ENCODE measurements at regions not wholly inside any gene's neighbourhood (a gene's known extent, or its start where the extent isn't known, plus 50 kb on each side); places are given as distances from the start of the nearest gene placed in this dataset.

DNA sequence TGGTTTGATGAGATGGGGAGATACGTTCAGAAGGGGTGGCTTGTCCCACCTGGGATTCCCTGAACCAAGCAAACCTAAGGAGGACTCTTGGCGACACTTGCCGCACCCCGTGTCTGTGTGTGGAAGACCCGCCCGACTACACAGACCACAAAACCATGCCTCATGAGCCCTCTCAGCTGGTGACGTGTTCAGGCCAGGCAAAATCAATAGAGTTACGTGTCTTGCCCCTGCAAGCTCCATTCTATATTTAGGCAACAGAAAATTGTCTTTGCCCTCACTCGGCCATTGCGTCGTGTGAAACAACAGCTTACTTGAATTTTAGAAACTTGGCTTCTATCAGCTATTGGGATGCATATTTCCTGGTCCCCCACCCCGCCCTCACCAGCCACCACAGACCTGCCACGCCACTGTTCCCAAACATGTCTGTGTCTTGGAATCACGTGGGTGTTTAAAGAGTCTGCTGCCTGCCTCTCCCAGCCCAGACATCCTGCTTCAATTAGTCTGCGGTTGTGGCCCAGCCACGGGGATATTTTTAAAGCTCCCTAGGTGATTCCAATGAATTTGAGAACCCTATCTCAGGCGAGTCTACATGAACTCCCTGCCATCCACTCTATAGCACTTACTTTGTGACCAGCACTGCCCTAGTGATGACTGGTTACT is 279.2 kb upstream of the EXOC2 start:
- POLR2A ChIA-PET = no interaction called here
- CTCF ChIA-PET = interaction anchor here (1.3 kb wide), 1 partner anchor 14 kb away, joined by 5 read pairs; no protein-coding TSS in a partner anchor
- no peak for DNase-seq
- Histone ChIP-seq H3K79me2 (ENCODE audit: insufficient read depth) (no peaks in the 10 kb centered on the region), H3K27ac (ENCODE audit: low read depth in 2 of 2, low read length in 1 of 2) (no peak overlapping the region), H3K27me3 (ENCODE audit: insufficient read depth) (peaks cover 20% of the 10 kb centered on the region), H4K20me1 (ENCODE audit: insufficient read depth) (no peaks in the 10 kb centered on the region), H3K9me2 (no peaks in the 10 kb centered on the region), H3F3A (replicated peaks; ENCODE audit: insufficient read depth) (no peaks in the 10 kb centered on the region), H3K4me1 (ENCODE audit: control insufficient read depth in 1 of 2, insufficient read depth in 2 of 2, low read depth in 1 of 2, low read length in 1 of 2) (no peaks in the 10 kb centered on the region), H2AFZ (ENCODE audit: low read depth) (no peak overlapping the region), H3K4me2 (no peak overlapping the region), H3K9me3 (no peaks in the 10 kb centered on the region), H3K36me3 (replicated peaks in 1 of 2; ENCODE audit: control insufficient read depth in 1 of 2, insufficient read depth in 2 of 2, low read length in 1 of 2) (no peaks in the 10 kb centered on the region), H3K9ac (no peak overlapping the region), H3K4me3 (ENCODE audit: low read depth in 2 of 2, low read length in 1 of 2) (no peak overlapping the region)
- no peak for TF ChIP-seq FOSL2 (IDR thresholded peaks at IDR 0.05; ENCODE audit: borderline replicate concordance, low read depth)
- no peak for TF ChIP-seq JUND (IDR thresholded peaks at IDR 0.05)
- no peak for TF ChIP-seq RAD21 (IDR thresholded peaks at IDR 0.05; ENCODE audit: low read length)
- WGBS (ENCODE audit: low lambda C conversion rate) = 6% methylated on average over 16 of the region's 17 CpGs

DNA sequence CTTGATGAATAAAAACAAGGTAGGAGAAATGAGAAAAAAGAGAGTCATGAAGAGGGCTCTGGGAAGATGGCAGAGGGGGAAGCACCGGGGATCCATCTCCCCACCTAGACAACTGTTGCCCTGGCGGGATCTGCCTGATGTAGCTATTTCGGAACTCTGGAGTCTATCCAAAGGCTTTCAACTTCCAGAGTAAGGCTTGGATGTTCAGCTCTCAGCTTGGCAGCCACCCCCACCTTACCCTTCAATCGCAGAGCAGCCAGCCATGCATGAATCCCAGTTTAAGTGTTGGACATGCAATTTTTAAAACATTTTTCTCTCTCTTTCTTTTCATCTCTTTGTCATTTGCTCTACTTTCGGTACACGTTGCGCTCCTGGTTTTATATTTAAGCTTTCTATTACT is 275.9 kb upstream of the EXOC2 start:
- Histone ChIP-seq H3K4me2 (no peak overlapping the region), H3K79me2 (ENCODE audit: insufficient read depth) (no peaks in the 10 kb centered on the region), H4K20me1 (ENCODE audit: insufficient read depth) (no peaks in the 10 kb centered on the region), H3K36me3 (replicated peaks in 1 of 2; ENCODE audit: control insufficient read depth in 1 of 2, insufficient read depth in 2 of 2, low read length in 1 of 2) (no peaks in the 10 kb centered on the region), H2AFZ (ENCODE audit: low read depth) (no peak overlapping the region), H3K27ac (ENCODE audit: low read depth in 2 of 2, low read length in 1 of 2) (no peak overlapping the region), H3K27me3 (ENCODE audit: insufficient read depth) (peaks cover 34% of the 10 kb centered on the region), H3K9me3 (no peaks in the 10 kb centered on the region), H3K4me1 (ENCODE audit: control insufficient read depth in 1 of 2, insufficient read depth in 2 of 2, low read depth in 1 of 2, low read length in 1 of 2) (no peaks in the 10 kb centered on the region), H3F3A (replicated peaks; ENCODE audit: insufficient read depth) (no peaks in the 10 kb centered on the region), H3K4me3 (ENCODE audit: low read depth in 2 of 2, low read length in 1 of 2) (no peak overlapping the region), H3K9me2 (no peaks in the 10 kb centered on the region), H3K9ac (no peak overlapping the region)
- no peak for TF ChIP-seq GABPA (IDR thresholded peaks at IDR 0.05; ENCODE audit: low read depth)
- TF ChIP-seq NFIC (IDR thresholded peaks at IDR 0.05; ENCODE audit: borderline replicate concordance) = no peak
- TF ChIP-seq, protein P1, sequence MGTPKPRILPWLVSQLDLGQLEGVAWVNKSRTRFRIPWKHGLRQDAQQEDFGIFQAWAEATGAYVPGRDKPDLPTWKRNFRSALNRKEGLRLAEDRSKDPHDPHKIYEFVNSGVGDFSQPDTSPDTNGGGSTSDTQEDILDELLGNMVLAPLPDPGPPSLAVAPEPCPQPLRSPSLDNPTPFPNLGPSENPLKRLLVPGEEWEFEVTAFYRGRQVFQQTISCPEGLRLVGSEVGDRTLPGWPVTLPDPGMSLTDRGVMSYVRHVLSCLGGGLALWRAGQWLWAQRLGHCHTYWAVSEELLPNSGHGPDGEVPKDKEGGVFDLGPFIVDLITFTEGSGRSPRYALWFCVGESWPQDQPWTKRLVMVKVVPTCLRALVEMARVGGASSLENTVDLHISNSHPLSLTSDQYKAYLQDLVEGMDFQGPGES (IDR thresholded peaks at IDR 0.05; ENCODE audit: low read depth, low read length) = no peak
- TF ChIP-seq RAD21 (IDR thresholded peaks at IDR 0.05; ENCODE audit: low read length) = no peak
- TF ChIP-seq RCOR1 (IDR thresholded peaks at IDR 0.05; ENCODE audit: low read length) = no peak
- no peak for TF ChIP-seq MEF2A (IDR thresholded peaks at IDR 0.05; ENCODE audit: borderline replicate concordance, low read depth)
- no peak for DNase-seq
- CTCF ChIA-PET = no interaction called here
- 9% methylated on average over 7 of the region's 7 CpGs for WGBS (ENCODE audit: low lambda C conversion rate)
- POLR2A ChIA-PET = no interaction called here

DNA sequence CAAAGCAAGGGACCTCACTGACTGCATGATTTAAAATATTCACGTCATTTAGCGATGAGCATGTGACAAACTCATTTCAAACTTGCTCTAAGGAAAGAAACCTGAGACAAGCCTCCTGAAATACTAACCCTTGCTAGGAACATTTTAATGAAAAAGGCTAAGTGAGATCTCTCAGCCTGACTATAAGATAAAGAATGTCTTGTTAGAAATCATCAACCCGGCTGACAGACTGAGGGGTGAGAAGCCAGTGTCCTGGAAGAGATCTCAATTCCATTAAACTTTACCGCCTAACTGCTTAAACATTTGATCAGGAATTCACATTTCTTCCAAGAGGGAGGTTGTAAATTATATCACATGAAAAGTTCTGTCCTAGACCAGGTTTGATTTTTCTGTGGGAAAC is 274.8 kb upstream of the EXOC2 start:
- DNase-seq = no peak
- H3K27ac ChIP-seq (ENCODE audit: low read depth in 2 of 2, low read length in 1 of 2) = no peak overlapping the region
- ChIA-PET CTCF (no interaction called here), POLR2A (no interaction called here)
- peaks cover 42% of the 10 kb centered on the region for H3K27me3 ChIP-seq (ENCODE audit: insufficient read depth)
- H4K20me1 ChIP-seq (ENCODE audit: insufficient read depth) = no peaks in the 10 kb centered on the region
- H3K79me2 ChIP-seq (ENCODE audit: insufficient read depth) = no peaks in the 10 kb centered on the region
- no peak overlapping the region for H3K9ac ChIP-seq
- H2AFZ ChIP-seq (ENCODE audit: low read depth) = no peak overlapping the region
- H3F3A ChIP-seq (replicated peaks; ENCODE audit: insufficient read depth) = no peaks in the 10 kb centered on the region
- WGBS (ENCODE audit: low lambda C conversion rate) = 8% methylated on average over 4 of the region's 4 CpGs
- H3K4me1 ChIP-seq (ENCODE audit: control insufficient read depth in 1 of 2, insufficient read depth in 2 of 2, low read depth in 1 of 2, low read length in 1 of 2) = no peaks in the 10 kb centered on the region
- H3K9me3 ChIP-seq = no peaks in the 10 kb centered on the region
- no peak overlapping the region for H3K4me3 ChIP-seq (ENCODE audit: low read depth in 2 of 2, low read length in 1 of 2)
- no peak overlapping the region for H3K4me2 ChIP-seq
- H3K36me3 ChIP-seq (replicated peaks in 1 of 2; ENCODE audit: control insufficient read depth in 1 of 2, insufficient read depth in 2 of 2, low read length in 1 of 2) = no peaks in the 10 kb centered on the region
- H3K9me2 ChIP-seq = no peaks in the 10 kb centered on the region
- TF ChIP-seq MXI1 (IDR thresholded peaks at IDR 0.05; ENCODE audit: low read depth, low read length) (no peak), NFIC (IDR thresholded peaks at IDR 0.05; ENCODE audit: borderline replicate concordance) (no peak), RCOR1 (IDR thresholded peaks at IDR 0.05; ENCODE audit: low read length) (no peak), TCF12 (IDR thresholded peaks at IDR 0.05) (no peak), GATA2 (CRISPR knock-in tag; IDR thresholded peaks at IDR 0.05) (no peak), NRF1 (IDR thresholded peaks at IDR 0.05; ENCODE audit: low read depth, low read length) (no peak), ELF1 (IDR thresholded peaks at IDR 0.05) (no peak), POLR2AphosphoS5 (IDR thresholded peaks at IDR 0.05; ENCODE audit: low read depth, low read length) (no peak), RXRA (IDR thresholded peaks at IDR 0.05; ENCODE audit: borderline replicate concordance, low read depth) (no peak), TAF1 (IDR thresholded peaks at IDR 0.05; ENCODE audit: borderline replicate concordance, low read depth, low read length) (no peak)
- TF ChIP-seq, protein P2, sequence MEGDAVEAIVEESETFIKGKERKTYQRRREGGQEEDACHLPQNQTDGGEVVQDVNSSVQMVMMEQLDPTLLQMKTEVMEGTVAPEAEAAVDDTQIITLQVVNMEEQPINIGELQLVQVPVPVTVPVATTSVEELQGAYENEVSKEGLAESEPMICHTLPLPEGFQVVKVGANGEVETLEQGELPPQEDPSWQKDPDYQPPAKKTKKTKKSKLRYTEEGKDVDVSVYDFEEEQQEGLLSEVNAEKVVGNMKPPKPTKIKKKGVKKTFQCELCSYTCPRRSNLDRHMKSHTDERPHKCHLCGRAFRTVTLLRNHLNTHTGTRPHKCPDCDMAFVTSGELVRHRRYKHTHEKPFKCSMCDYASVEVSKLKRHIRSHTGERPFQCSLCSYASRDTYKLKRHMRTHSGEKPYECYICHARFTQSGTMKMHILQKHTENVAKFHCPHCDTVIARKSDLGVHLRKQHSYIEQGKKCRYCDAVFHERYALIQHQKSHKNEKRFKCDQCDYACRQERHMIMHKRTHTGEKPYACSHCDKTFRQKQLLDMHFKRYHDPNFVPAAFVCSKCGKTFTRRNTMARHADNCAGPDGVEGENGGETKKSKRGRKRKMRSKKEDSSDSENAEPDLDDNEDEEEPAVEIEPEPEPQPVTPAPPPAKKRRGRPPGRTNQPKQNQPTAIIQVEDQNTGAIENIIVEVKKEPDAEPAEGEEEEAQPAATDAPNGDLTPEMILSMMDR (IDR thresholded peaks at IDR 0.05) = no peak
- TF ChIP-seq, protein P1 (IDR thresholded peaks at IDR 0.05; ENCODE audit: low read depth, low read length) = no peak

Data from SK-N-SH (cell line).